SU-DHL-6 (cell line): ENCODE measurements at regions not wholly inside any gene's neighbourhood (a gene's known extent, or its start where the extent isn't known, plus 50 kb on each side); places are given as distances from the start of the nearest gene placed in this dataset.

ENCODE experiments used
- CTCF ChIP-seq: fragments of 200-600 bp; sonication (generic); IDR thresholded peaks from one replicate; pipeline ENCODE4 v1.5.1; 2017; ENCODE audit warnings: antibody characterized with exemption, mild to moderate bottlenecking, low read length, moderate library complexity; ENCODE audit not compliant: insufficient read depth, poor library complexity, severe bottlenecking
- EZH2phosphoT487 ChIP-seq: fragments of 200-600 bp; sonication (generic), shearing (Covaris generic); conservative IDR thresholded peaks from 2 replicates; pipeline ENCODE4 v1.6.1; 2018; ENCODE audit warnings: mild to moderate bottlenecking, antibody characterized with exemption, low read length, moderate library complexity, mixed read lengths

GRCh38 chr7:50207251-50207564 is 97.3 kb upstream of the IKZF1 start:
- TF ChIP-seq CTCF (no peak), EZH2phosphoT487 (no peak)
